Keratinocyte (primary cell): ENCODE measurements at regions not wholly inside any gene's neighbourhood (a gene's known extent, or its start where the extent isn't known, plus 50 kb on each side); places are given as distances from the start of the nearest gene placed in this dataset.

Experiments
- DNase-seq: peaks from one replicate; pipeline ENCODE4 v3.0.0-alpha.2; 2011; ENCODE audit warnings: low read depth, missing footprints, low spot score
- FAIRE-seq: peaks from 2 replicates; lab custom pipeline; 2011; peaks lifted over from hg19 to GRCh38; lab: Jason Lieb, UNC
- H2AFZ ChIP-seq: 2 replicates; pipeline ENCODE4 v1.6.0; 2012; ENCODE audit warnings: low read length, control low read depth, inconsistent platforms; ENCODE audit not compliant: control insufficient read depth
- H3K27ac ChIP-seq: 2 replicates; pipeline ENCODE4 v1.5.1; 2011; ENCODE audit warnings: low read length; ENCODE audit not compliant: control insufficient read depth, insufficient read depth
- H3K27me3 ChIP-seq: 3 replicates; pipeline ENCODE4 v1.6.0; 2011; ENCODE audit warnings: low read length; ENCODE audit not compliant: control insufficient read depth, insufficient read depth; ENCODE audit errors: extremely low read depth
- H3K36me3 ChIP-seq, 2 experiments: 2 replicates in 1 of 2; 3 replicates in 1 of 2; pipeline ENCODE4 v1.5.1; 2011; ENCODE audit warnings: low read length in 2 of 2, mild to moderate bottlenecking in 1 of 2; ENCODE audit not compliant: control insufficient read depth in 2 of 2, insufficient read depth in 2 of 2; ENCODE audit errors: extremely low read depth in 1 of 2
- H3K4me1 ChIP-seq: 3 replicates; pipeline ENCODE4 v1.5.1; 2011; ENCODE audit warnings: low read length; ENCODE audit not compliant: control insufficient read depth, insufficient read depth; ENCODE audit errors: extremely low read depth
- H3K4me2 ChIP-seq: 3 replicates; pipeline ENCODE4 v1.6.0; 2011; ENCODE audit warnings: low read depth, low read length; ENCODE audit not compliant: control insufficient read depth, insufficient read depth; ENCODE audit errors: extremely low read depth
- H3K4me3 ChIP-seq, 3 experiments: fragments of 200-600 bp in 1 of 3; sonication (generic) in 1 of 3; 2 replicates in 2 of 3; 3 replicates in 1 of 3; pipeline ENCODE4 v1.5.1; 2011 to 2016; ENCODE audit warnings: low read length in 3 of 3, mild to moderate bottlenecking in 3 of 3, control low read depth in 2 of 3, inconsistent platforms in 1 of 3, low read depth in 1 of 3, mixed read lengths in 1 of 3, mixed run types in 1 of 3, moderate library complexity in 1 of 3; ENCODE audit not compliant: control insufficient read depth in 2 of 3, insufficient read depth in 2 of 3; ENCODE audit errors: extremely low read depth in 1 of 3
- H3K79me2 ChIP-seq: 2 replicates; pipeline ENCODE4 v1.6.0; 2012; ENCODE audit warnings: low read length; ENCODE audit not compliant: control insufficient read depth, insufficient read depth
- H3K9ac ChIP-seq: 3 replicates; pipeline ENCODE4 v1.6.0; 2011; ENCODE audit warnings: low read length; ENCODE audit not compliant: control insufficient read depth, insufficient read depth; ENCODE audit errors: extremely low read depth
- H3K9me1 ChIP-seq: 3 replicates; pipeline ENCODE4 v1.6.0; 2011; ENCODE audit warnings: low read length; ENCODE audit not compliant: control insufficient read depth, insufficient read depth; ENCODE audit errors: extremely low read depth
- H3K9me3 ChIP-seq: 2 replicates; pipeline ENCODE4 v1.5.1; 2012; ENCODE audit warnings: low read depth, low read length; ENCODE audit not compliant: control insufficient read depth
- H4K20me1 ChIP-seq: 3 replicates; pipeline ENCODE4 v1.6.0; 2011; ENCODE audit warnings: low read length; ENCODE audit not compliant: control insufficient read depth, insufficient read depth; ENCODE audit errors: extremely low read depth
- CTCF ChIP-seq, 3 experiments: IDR thresholded peaks in 1 of 3; conservative IDR thresholded peaks in 1 of 3; optimal IDR thresholded peaks in 1 of 3; 2 replicates in 2 of 3; 3 replicates in 1 of 3; pipeline versions ENCODE3 to v1.5.1; 2011; ENCODE audit warnings: low read length in 3 of 3, mild to moderate bottlenecking in 3 of 3, moderate library complexity in 2 of 3, control low read depth in 1 of 3, inconsistent platforms in 1 of 3; ENCODE audit not compliant: insufficient read depth in 2 of 3; ENCODE audit errors: extremely low read depth in 1 of 3
- EZH2 ChIP-seq: IDR thresholded peaks from one replicate; pipeline ENCODE4 v1.6.1; 2012; ENCODE audit warnings: inconsistent platforms, mild to moderate bottlenecking, low read length, moderate library complexity
- dilution Hi-C: fragments of 300-500 bp; cut with MboI; formaldehyde crosslinking; loops from one replicate; pipeline ENCODE4 v1.7.0; 2020; ENCODE audit warnings: low sequenced_read_pairs; ENCODE audit not compliant: extremely low pct_ligation_motif_present

- Histone ChIP-seq H3K36me3 (no peaks in the 10 kb centered on the region), H3K9me3 (no peaks in the 10 kb centered on the region), H3K4me3 (no peak overlapping the region), H3K4me1 (no peaks in the 10 kb centered on the region), H3K9ac (no peak overlapping the region), H4K20me1 (no peaks in the 10 kb centered on the region), H3K27ac (no peak overlapping the region), H3K4me2 (no peak overlapping the region), H3K27me3 (no peaks in the 10 kb centered on the region), H3K79me2 (no peaks in the 10 kb centered on the region), H2AFZ (no peak overlapping the region), H3K9me1 (no peaks in the 10 kb centered on the region)
- dilution Hi-C loops: no loop called here
- TF ChIP-seq CTCF (optimal IDR thresholded peaks at IDR 0.05 in 1 of 3, IDR thresholded peaks at IDR 0.05 in 1 of 3, conservative IDR thresholded peaks at IDR 0.05 in 1 of 3; ENCODE audit: extremely low read depth in 1 of 3, insufficient read depth in 2 of 3, low read length in 3 of 3) (peak; percentile 23 to 52 (median 48)), EZH2 (no peak)
- no peak for DNase-seq
- FAIRE-seq: no peak
These were observed 337.9 kb downstream of the AACS start for GRCh38 chr12:125402874-125403789.

- H3K36me3 ChIP-seq: no peaks in the 10 kb centered on the region
- no peak overlapping the region for H3K4me2 ChIP-seq
- no peak overlapping the region for H3K4me3 ChIP-seq
- H2AFZ ChIP-seq: no peak overlapping the region
- DNase-seq: no peak
- H3K27ac ChIP-seq: no peak overlapping the region
- H4K20me1 ChIP-seq: no peaks in the 10 kb centered on the region
- no peak overlapping the region for H3K9ac ChIP-seq
- no peaks in the 10 kb centered on the region for H3K27me3 ChIP-seq
- dilution Hi-C loops: no loop called here
- no peaks in the 10 kb centered on the region for H3K9me3 ChIP-seq
- no peaks in the 10 kb centered on the region for H3K4me1 ChIP-seq
- no peaks in the 10 kb centered on the region for H3K9me1 ChIP-seq
- no peak for TF ChIP-seq EZH2
- TF ChIP-seq CTCF (optimal IDR thresholded peaks at IDR 0.05 in 1 of 3, IDR thresholded peaks at IDR 0.05 in 1 of 3, conservative IDR thresholded peaks at IDR 0.05 in 1 of 3; ENCODE audit: extremely low read depth in 1 of 3, insufficient read depth in 2 of 3, low read length in 3 of 3): no peak
- no peaks in the 10 kb centered on the region for H3K79me2 ChIP-seq
- no peak for FAIRE-seq
These were observed 338.6 kb downstream of the AACS start for GRCh38 chr12:125403843-125404242.
